HEK293 (cell line): ENCODE measurements at regions not wholly inside any gene's neighbourhood (a gene's known extent, or its start where the extent isn't known, plus 50 kb on each side); places are given as distances from the start of the nearest gene placed in this dataset.
"Not testable (repeated sequence)": the region's sequence is repeated elsewhere in the genome, so short reads cannot be mapped to it uniquely, and the experiment has no call there.

Source experiments
- ATF2 ChIP-seq: fragments of 450-650 bp; formaldehyde crosslinking; IDR thresholded peaks from 2 replicates; pipeline ENCODE4 v1.5.1; 2016; ENCODE audit warnings: missing biosample characterization, missing genetic modification characterization, low read depth
- CTCF ChIP-seq: fragments of 450-650 bp; formaldehyde crosslinking; IDR thresholded peaks from 2 replicates; pipeline ENCODE4 v1.5.1; 2016; ENCODE audit warnings: missing biosample characterization, missing genetic modification characterization
- PRDM1 ChIP-seq: fragments of 450-650 bp; formaldehyde crosslinking; IDR thresholded peaks from 2 replicates; pipeline ENCODE4; 2016; ENCODE audit warnings: missing biosample characterization, missing genetic modification characterization
- YY1 ChIP-seq: fragments of 450-650 bp; formaldehyde crosslinking; IDR thresholded peaks from 2 replicates; pipeline ENCODE4 v1.5.1; 2018; ENCODE audit warnings: missing biosample characterization, missing genetic modification characterization
- ZBTB49 ChIP-seq: fragments of 450-650 bp; formaldehyde crosslinking; IDR thresholded peaks from 2 replicates; pipeline ENCODE4 v1.5.1; 2016; ENCODE audit warnings: missing biosample characterization, missing genetic modification characterization, low read depth
- ZBTB7A ChIP-seq: fragments of 450-650 bp; formaldehyde crosslinking; IDR thresholded peaks from 2 replicates; pipeline ENCODE4 v1.5.1; 2016; ENCODE audit warnings: low read depth, missing biosample characterization, missing genetic modification characterization
- ZNF148 ChIP-seq: fragments of 450-650 bp; formaldehyde crosslinking; IDR thresholded peaks from 2 replicates; pipeline ENCODE4 v1.5.0; 2017; ENCODE audit warnings: missing biosample characterization, missing genetic modification characterization, borderline replicate concordance
- ZNF24 ChIP-seq: fragments of 450-650 bp; formaldehyde crosslinking; IDR thresholded peaks from 2 replicates; pipeline ENCODE4 v1.5.1; 2016; ENCODE audit warnings: missing biosample characterization, missing genetic modification characterization
- ZNF274 ChIP-seq, 2 experiments: fragments of 200-500 bp in 1 of 2; fragments of 450-650 bp in 1 of 2; sonication (Bioruptor generic) in 1 of 2; formaldehyde crosslinking in 1 of 2; IDR thresholded peaks; 2 replicates each; pipeline versions ENCODE4 v1.5.1 to v1.6.1; 2014 to 2016; ENCODE audit warnings: borderline replicate concordance in 1 of 2, inconsistent platforms in 1 of 2, low read length in 1 of 2, missing biosample characterization in 1 of 2, missing genetic modification characterization in 1 of 2
- ZNF707 ChIP-seq: fragments of 450-650 bp; formaldehyde crosslinking; IDR thresholded peaks from 2 replicates; pipeline ENCODE4 v1.5.1; 2016; ENCODE audit warnings: missing biosample characterization, missing genetic modification characterization
- ZSCAN23 ChIP-seq: fragments of 450-650 bp; formaldehyde crosslinking; IDR thresholded peaks from 2 replicates; pipeline ENCODE4 v1.5.1; 2016; ENCODE audit warnings: missing biosample characterization, missing genetic modification characterization

- TF ChIP-seq YY1; ZNF148 (tag by site-specific recombination); ATF2 (tag by site-specific recombination); ZBTB7A (tag by site-specific recombination); CTCF (tag by site-specific recombination); PRDM1; ZSCAN23 (tag by site-specific recombination); ZNF24; ZNF274 (IDR thresholded peaks at IDR 0.05; ENCODE audit: low read length); ZNF274 (tag by site-specific recombination; IDR thresholded peaks at IDR 0.05; ENCODE audit: borderline replicate concordance); ZBTB49; ZNF707 (tag by site-specific recombination): not testable (repeated sequence)
These were observed 463.5 kb downstream of the TP53TG3F start for GRCh38 chr16:33922914-33923313.
